LNCaP clone FGC (cell line): ENCODE measurements at regions not wholly inside any gene's neighbourhood (a gene's known extent, or its start where the extent isn't known, plus 50 kb on each side); places are given as distances from the start of the nearest gene placed in this dataset.

ENCODE experiments used
- DNase-seq: peaks from one replicate; pipeline ENCODE4 v3.0.0-alpha.2; 2011; ENCODE audit warnings: low read depth
- H3K4me3 ChIP-seq: 2 replicates; pipeline ENCODE4 v1.5.1; 2011; ENCODE audit warnings: mild to moderate bottlenecking, low read depth, low read length, control low read depth
- CTCF ChIP-seq: IDR thresholded peaks from 2 replicates; pipeline ENCODE4 v1.5.1; 2012; ENCODE audit warnings: mild to moderate bottlenecking; ENCODE audit not compliant: control insufficient read depth, insufficient read depth; ENCODE audit errors: extremely low read depth

GRCh38 chrX:104428231-104428630, 137.8 kb upstream of the IL1RAPL2 start:
- no peak for DNase-seq
- no peak overlapping the region for H3K4me3 ChIP-seq
- no peak for TF ChIP-seq CTCF

DNA sequence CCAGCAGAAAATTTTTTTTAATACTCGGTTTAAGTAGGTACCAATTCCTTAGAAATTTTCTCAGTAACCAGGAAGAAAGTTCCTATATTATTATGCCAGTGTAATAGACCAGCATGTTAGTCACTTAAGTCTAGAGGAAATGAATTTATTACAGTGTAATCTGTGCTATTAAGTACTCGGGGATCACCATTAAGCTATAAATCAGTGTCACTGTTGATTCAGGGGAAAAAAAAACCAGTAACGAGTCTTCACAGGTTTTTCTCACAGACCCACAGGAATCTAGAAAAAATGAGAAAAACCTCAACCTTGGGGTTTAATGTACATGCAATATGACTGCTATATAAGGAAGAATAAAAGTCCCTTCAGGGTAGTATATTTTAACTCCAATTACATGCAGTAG, 138.3 kb upstream of the IL1RAPL2 start:
- DNase-seq = no peak
- TF ChIP-seq CTCF = no peak
- H3K4me3 ChIP-seq = no peak overlapping the region

- no peak for TF ChIP-seq CTCF
- no peak overlapping the region for H3K4me3 ChIP-seq
- no peak for DNase-seq
Measured at GRCh38 chrX:104427073-104427472, 138.9 kb upstream of the IL1RAPL2 start.

DNA sequence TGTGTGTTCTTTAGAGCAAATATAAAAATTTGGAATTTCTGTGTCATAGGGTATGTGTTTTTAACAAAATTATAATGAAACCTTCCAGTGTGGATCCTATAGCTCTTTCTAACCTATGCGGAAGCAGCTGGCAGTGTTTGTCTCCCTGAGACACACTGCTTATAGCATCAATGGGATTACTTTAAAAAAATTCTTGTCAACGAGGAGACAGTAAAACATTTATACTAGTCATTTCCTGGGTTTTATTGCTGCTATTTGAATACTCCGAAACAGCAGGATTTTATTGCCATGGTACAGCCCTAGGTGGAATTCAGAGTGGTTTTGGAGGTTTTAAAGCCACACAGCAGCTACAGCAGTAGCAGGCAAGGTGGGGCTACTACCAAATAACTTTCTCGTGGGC, 145.1 kb upstream of the IL1RAPL2 start:
- no peak overlapping the region for H3K4me3 ChIP-seq
- TF ChIP-seq CTCF = no peak
- DNase-seq = no peak

GRCh38 chrX:104419926-104420325, 146.1 kb upstream of the IL1RAPL2 start:
- no peak for TF ChIP-seq CTCF
- no peak overlapping the region for H3K4me3 ChIP-seq
- no peak for DNase-seq

GRCh38 chrX:104419211-104419610, 146.8 kb upstream of the IL1RAPL2 start:
- no peak for DNase-seq
- H3K4me3 ChIP-seq = no peak overlapping the region
- no peak for TF ChIP-seq CTCF

DNA sequence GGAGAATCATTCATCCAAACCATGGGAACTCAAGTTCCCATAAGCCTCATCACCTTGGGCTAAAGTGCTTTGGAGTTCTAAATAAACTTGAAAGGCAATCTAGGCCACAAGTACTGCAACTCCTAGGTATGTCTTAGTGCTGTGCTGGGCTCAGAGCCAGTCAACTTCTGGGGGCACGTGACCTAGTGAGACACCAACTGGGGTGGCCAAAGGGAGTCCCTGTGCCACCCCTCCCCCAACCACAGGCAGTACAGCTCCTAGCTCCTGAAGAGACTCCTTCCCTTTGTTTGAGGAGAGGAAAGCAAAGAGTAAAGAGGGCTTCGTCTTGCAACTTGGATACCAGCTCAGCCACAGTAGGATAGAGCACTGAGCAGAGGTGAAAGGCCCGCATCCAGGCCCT, 154.2 kb upstream of the IL1RAPL2 start:
- no peak overlapping the region for H3K4me3 ChIP-seq
- DNase-seq = no peak
- no peak for TF ChIP-seq CTCF
